HuH-7 (cell line): ENCODE measurements at regions not wholly inside any gene's neighbourhood (a gene's known extent, or its start where the extent isn't known, plus 50 kb on each side); places are given as distances from the start of the nearest gene placed in this dataset.

ENCODE experiments used
- DNase-seq: peaks from one replicate; pipeline ENCODE4 v3.0.0; 2011; ENCODE audit warnings: low spot score

GRCh38 chr14:27958757-27959156 is 807.8 kb upstream of the FOXG1 start:
- DNase-seq = no peak

- no peak for DNase-seq
Measured at GRCh38 chr14:27995691-27996090, 770.9 kb upstream of the FOXG1 start.

- no peak for DNase-seq
Measured at GRCh38 chr14:28001002-28001401, 765.6 kb upstream of the FOXG1 start.

GRCh38 chr14:28012629-28013415 is 753.8 kb upstream of the FOXG1 start:
- no peak for DNase-seq

- no peak for DNase-seq
Measured at GRCh38 chr14:28020112-28020511, 746.5 kb upstream of the FOXG1 start.

- DNase-seq = no peak
Measured at GRCh38 chr14:28023853-28024252, 742.7 kb upstream of the FOXG1 start.

GRCh38 chr14:28052251-28052650 is 714.3 kb upstream of the FOXG1 start:
- no peak for DNase-seq

GRCh38 chr14:28055008-28055407 is 711.6 kb upstream of the FOXG1 start:
- DNase-seq = no peak

- no peak for DNase-seq
Measured at GRCh38 chr14:28057359-28058296, 709.0 kb upstream of the FOXG1 start.

GRCh38 chr14:28059254-28059653 is 707.3 kb upstream of the FOXG1 start:
- no peak for DNase-seq

- no peak for DNase-seq
Measured at GRCh38 chr14:28061006-28061405, 705.6 kb upstream of the FOXG1 start.

- no peak for DNase-seq
Measured at GRCh38 chr14:28077021-28077420, 689.6 kb upstream of the FOXG1 start.

GRCh38 chr14:28083389-28083788 is 683.2 kb upstream of the FOXG1 start:
- DNase-seq = no peak

GRCh38 chr14:28088125-28088524 is 678.5 kb upstream of the FOXG1 start:
- no peak for DNase-seq

GRCh38 chr14:28097585-28097984 is 669.0 kb upstream of the FOXG1 start:
- no peak for DNase-seq

- no peak for DNase-seq
Measured at GRCh38 chr14:28098856-28099255, 667.7 kb upstream of the FOXG1 start.

- no peak for DNase-seq
Measured at GRCh38 chr14:28102001-28102400, 664.6 kb upstream of the FOXG1 start.

GRCh38 chr14:28102814-28103213 is 663.8 kb upstream of the FOXG1 start:
- DNase-seq = no peak

- no peak for DNase-seq
Measured at GRCh38 chr14:28113311-28113710, 653.3 kb upstream of the FOXG1 start.

- no peak for DNase-seq
Measured at GRCh38 chr14:28116716-28117115, 649.9 kb upstream of the FOXG1 start.

- DNase-seq = no peak
Measured at GRCh38 chr14:28119849-28120248, 646.7 kb upstream of the FOXG1 start.

- no peak for DNase-seq
Measured at GRCh38 chr14:28120391-28120790, 646.2 kb upstream of the FOXG1 start.
